GM21786 (cell line): ENCODE measurements at regions not wholly inside any gene's neighbourhood (a gene's known extent, or its start where the extent isn't known, plus 50 kb on each side); places are given as distances from the start of the nearest gene placed in this dataset.
A peak's percentile ranks its signal among the peaks of the same experiment; 100 is the strongest.

Experiments used
- ATAC-seq: cut with Tn5 transposase; IDR thresholded peaks from one replicate; pipeline ENCODE4 v1.9.1; 2021; ENCODE audit not compliant: unreplicated experiment

DNA sequence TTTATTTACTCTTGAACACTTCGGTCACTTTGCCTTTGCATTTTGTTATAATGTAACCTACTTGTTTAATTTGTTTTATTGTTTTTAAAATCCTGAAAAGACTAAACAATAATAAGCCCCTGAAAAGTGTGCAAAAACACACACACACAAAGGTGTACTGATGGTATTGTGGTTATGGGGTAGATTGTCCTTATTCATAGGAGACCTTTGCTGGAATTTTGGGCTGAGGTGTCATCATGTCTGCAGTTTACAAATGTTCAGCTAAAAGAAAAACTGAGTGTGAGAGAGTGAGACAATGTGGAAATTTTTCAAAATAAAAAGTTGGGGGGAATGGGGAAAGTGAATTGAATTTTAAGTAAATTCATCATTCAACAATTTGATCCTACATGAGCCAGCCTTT is 174.9 kb downstream of the QDPR start:
- no peak for ATAC-seq

DNA sequence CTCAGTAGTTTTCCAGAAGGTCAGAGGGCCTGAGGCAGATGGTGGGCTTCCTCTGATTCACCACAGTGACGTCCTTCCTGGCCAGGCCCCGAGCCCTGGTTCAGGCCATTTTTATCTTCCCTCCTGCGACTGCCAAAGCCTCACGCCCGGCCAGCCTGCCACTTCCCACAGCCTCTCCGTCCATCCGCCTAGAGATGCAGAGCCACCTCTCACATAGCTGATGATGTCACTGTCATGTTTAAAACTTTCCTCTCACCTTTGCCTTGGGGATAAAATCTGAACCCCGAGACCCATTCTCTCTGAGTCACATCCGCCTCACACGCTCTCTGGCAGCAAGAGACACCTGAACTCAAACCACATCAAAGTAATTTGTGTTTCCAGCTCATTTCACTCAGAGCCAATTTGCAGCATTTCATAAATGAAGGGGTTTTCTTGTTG is 175.3 kb downstream of the QDPR start:
- peak; percentile 98 for ATAC-seq

DNA sequence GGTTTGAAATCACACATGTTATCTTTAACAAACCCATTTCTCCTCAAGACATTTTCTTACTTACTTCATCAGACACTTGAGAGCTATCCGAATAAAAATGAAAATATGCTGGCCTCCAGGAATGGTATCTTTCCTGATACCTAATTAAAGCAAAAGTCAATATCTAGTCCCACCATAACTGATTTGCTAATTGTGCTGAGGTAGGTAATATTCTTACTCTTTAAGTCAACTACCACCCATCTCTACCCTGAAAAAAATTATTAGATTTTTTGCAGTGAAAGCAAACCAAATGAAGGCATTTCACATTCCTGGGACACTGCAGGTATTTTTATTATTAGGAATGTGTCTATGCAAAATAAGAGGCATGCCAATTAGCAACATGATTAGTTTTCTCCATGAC is 175.8 kb downstream of the QDPR start:
- ATAC-seq, result no peak

DNA sequence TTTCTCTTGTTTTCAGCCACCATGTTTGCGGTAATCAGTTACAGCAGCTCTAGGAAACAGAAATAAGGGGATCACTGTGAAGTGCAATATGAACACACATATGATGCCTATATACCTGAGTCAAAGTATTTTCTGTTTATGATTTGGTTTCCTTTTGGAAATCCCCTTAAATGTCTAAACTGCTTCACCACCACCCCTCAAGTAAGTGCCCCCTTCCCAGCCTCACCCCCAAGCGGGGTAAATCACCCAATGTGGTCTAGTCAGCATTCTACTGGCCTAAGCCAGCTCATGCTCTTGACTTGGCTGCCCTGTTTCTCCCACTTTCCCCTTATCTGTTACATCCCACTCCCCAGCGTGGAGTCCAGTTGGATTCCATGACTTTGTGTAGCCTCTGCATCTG is 176.5 kb downstream of the QDPR start:
- ATAC-seq, result no peak

GRCh38 chr4:17332478-17332877 is 179.4 kb downstream of the QDPR start:
- ATAC-seq, result no peak

DNA sequence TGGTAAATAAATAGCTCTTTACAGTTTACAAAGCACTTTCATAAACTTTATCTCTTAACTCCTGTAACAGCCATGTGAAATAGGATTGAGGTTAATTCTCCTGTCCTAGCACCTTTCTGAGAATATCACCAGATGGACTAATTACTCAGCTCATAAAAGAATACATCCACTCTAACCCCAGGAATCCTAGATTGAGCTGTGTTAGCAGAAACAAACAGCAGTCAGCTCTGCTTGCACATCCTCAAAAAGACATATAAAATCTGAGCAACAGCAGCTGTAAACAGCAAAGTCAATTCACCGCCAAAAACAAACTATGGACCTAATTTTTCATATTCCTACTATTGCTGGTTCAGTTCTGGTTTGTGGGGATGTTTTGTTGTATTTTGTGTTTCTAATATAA is 182.8 kb downstream of the QDPR start:
- no peak for ATAC-seq

DNA sequence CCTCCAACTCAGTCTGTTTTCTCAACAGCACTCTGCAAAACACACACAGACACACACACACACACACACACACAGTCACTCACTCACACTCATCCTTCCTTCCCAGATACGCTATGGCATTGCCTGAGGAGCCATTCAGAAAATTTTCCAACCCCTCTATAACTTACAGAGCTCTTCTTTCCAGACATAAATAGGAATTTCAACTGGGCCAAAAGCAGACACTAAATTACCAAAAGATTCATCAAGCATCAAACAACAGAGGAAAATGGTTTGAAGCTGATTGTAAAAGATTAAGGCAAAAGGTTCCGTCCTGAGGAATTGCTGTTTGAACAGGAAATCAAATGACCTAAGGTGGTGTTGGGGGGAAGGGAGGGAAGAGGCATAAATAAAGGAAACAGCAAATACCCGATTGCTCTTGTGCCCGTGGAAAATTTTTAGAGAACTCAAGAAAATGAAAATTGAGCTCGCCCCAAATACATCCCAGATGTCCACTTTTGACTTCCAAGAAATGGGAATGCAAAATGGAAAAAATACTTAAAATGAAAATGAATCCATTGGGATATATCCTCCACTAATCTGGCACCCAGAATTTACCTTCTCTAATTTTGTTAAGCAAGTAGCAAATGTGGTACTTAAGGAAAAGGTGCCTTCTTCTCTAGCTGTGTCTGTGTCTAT is 183.6 kb downstream of the QDPR start:
- ATAC-seq, result no peak

DNA sequence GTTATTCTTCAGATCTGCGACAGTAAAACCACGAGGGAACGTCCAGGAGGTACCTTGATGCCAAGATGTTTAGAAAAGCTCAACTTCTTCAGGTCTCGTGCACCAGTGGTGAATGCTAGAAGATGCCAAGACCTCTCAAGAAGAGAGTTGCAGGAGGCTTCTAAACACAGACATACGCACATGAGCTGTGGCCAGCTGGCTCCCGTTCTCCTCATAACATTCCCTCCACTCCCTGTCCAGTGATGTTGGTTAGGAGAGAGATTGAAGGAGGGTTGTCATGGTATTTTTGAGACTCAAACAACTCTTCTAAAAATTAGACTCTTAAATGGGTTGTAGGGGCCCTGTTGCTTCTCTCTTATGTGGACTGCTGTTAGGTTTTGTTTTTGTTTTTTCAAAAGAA is 184.3 kb downstream of the QDPR start:
- no peak for ATAC-seq

DNA sequence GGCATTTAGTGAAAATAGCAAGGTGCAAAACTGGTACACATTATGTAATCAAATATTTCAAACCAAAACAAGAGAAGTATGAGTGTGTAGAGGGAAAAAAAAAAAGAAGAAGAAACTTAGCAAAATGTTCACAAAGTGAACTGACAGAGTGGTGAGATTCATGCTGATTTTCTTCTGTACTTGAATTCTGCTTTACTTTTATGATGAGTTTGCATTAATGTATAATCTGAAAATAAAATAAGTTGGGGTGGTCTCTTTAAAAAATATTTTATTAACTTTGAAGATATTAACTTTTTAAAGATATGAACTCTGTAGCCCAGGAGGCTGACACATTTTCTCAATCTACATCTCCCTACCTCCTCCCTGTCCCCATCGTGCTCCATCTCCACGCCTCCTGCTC is 185.1 kb downstream of the QDPR start:
- ATAC-seq, result no peak

- no peak for ATAC-seq
These were observed 186.8 kb downstream of the QDPR start for GRCh38 chr4:17325098-17325497.

- no peak for ATAC-seq
These were observed 187.5 kb downstream of the QDPR start for GRCh38 chr4:17324386-17324830.

DNA sequence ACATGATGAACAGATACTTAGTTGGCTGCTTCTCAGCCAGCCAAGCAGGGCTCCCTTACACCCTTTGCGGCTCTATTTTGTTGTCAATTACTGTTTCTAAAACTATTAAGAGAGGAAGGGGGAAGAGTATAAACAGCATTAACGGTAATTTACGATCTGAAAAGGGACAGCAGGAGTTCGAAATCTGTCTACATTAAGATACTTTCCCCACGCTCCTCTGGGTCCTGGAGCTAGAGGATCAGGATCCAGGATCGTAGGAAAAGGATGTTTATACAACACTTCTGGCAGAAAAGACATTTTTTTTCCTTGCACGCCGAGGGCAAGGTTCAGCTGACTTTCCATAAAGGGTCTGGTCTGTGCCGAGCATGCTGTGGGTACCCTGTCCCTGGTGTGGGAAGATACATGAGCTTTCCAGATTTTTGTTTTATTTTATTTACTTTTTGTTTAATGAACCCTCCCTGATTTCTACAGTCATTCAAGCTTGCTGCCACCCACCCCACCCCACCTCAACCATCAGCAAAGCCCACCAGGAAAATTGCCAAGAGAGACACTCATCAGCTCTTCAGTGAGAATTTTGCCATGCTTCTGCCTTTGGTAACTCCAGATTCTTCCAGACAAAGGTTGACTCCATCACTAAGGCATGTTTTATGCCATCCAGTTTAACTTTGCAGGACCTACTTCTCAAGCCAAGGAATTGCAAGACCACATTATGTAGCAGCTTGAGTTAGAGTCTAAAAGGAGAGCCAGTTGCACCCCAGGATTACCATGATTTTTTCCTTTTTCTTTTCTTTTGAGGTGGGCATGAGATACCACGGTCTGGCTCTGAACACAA is 188.1 kb downstream of the QDPR start:
- no peak for ATAC-seq

- ATAC-seq, result no peak
These were observed 189.4 kb downstream of the QDPR start for GRCh38 chr4:17322514-17322913.

- ATAC-seq, result no peak
These were observed 191.8 kb downstream of the QDPR start for GRCh38 chr4:17320046-17320445.

GRCh38 chr4:17317526-17317925 is 194.4 kb downstream of the QDPR start:
- no peak for ATAC-seq

- ATAC-seq, result no peak
These were observed 195.3 kb downstream of the QDPR start for GRCh38 chr4:17316566-17316965.

DNA sequence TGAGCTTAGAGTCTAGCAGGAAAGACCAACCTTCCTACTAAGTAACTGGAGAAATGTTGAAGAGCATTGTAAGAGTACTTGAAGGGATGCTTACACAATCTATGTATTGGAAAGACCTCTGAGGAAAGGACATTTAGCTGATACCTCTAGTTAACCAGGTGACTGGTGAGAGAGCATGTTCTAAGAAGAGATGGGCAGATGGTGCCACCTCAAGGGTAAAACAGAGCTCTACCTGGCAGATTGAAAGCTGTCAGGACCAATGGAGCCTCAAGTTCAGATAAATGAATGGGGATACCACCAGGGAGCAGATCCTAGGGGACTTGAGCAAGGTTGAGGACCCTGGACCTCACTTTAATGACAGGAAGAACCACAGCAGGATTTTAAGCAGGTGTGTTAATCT is 196.4 kb downstream of the QDPR start:
- ATAC-seq, result no peak

DNA sequence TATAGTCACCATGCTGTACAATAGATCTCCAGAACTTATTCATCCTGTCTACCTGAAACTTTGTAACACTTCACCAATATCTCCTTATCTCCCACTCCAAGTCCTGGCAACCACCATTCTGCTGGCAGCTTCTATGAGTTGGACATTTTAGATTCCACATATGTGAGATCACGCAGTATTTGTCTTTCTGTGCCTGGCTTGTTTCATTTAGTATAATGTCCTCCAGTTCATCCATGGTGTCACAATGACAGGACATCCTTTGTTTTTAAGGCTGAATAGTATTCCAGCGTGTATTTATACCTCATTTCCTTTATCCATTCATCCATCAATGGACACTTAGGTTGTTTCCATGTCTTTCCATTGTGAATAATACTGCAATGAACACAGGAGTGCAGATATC is 198.7 kb downstream of the QDPR start:
- no peak for ATAC-seq

DNA sequence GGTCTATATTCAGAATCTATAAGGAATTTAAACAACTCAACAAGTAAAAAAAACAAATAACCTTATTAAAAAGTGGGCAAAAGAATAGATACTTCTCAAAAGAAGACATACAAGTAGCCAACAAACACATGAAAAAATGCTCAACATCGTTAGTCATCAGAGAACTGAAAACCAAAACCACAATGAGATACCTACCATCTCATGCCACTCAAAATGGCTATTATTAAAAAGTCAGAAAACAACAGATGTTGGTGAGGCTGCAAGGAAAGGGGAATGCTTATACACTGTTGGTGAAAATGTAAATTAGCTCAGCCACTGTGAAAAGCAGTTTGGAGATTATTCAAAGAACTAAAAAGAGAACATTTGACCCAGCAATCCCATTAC is 201.6 kb downstream of the QDPR start:
- ATAC-seq, result no peak

DNA sequence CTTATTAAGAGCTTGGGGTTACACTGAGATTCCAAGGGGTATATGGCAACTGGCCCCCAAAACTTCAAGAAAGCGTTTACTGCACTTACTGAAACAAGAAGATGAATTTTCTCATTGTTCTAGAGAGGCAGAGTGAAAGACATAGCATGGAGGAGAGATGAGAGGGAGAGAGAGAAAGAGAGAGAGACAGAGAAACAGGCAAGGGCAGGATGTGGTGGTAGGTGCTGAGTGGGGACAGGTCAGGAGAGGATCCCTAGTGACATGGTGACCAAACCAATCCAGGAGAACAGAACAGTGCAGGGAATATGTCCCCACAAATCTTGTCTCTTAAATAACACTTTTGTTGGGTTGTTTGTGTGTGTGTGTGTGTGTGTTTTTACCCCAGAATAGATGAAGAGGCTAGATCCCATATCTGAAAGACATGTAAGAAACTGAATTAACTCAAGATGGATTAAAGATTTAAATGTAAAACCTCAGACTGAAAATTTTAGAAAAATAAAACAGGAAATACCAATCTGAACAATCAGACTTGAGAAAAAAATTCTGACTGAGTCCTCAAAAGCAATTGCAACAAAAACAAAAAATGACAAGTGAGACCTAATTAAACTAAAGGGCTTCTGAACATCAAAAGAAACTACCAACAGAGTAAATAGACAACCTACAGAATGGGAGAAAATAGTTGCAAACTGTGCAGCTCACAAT is 202.2 kb downstream of the QDPR start:
- ATAC-seq, result no peak

DNA sequence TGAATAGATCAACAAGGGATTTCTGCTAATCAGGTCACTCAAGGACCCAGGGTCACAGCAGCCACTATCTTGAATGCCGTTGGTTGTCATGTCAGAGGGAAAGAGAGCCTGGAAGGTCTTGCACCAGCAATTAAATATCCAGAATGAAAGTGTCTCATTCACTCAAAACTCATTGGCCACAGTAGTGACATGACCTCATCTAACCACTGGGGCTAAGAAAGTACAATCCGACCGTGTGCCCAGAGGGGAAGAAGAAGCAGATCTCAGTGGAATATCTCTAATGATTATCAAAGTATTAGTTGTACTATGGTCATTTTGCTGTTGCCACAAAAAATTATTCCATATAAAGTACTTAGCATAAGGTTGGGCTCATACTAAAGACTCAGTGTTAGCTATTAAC is 210.0 kb downstream of the QDPR start:
- no peak for ATAC-seq

DNA sequence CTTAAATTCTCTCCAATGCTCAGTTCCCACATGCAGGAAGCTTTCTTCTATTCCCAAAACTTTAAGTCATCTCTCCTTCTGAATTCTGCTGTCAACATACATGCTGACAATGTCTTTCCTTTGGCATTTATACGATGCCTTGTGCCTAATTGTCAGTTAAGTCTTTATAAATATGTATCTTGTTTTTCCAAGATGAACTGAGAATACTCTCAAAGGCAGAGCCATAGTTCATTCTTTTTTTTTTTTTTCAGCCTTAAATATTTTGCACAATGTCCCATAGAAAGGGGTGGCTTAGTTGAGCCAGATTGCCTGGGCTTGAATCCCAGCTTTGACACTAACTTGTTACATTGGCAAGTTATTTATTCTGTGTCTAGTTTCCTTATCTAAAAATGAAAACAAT is 210.6 kb downstream of the QDPR start:
- no peak for ATAC-seq
